Mucosa of descending colon (tissue), 3 donors: ENCODE measurements at regions not wholly inside any gene's neighbourhood (a gene's known extent, or its start where the extent isn't known, plus 50 kb on each side); places are given as distances from the start of the nearest gene placed in this dataset.
"Not testable (repeated sequence)": the region's sequence is repeated elsewhere in the genome, so short reads cannot be mapped to it uniquely, and the experiment has no call there.

Experiments used
- ATAC-seq: fragments of 200-7000 bp; cut with Tn5 transposase; one replicate; pipeline ENCODE4 v1.9.1; 2020; ENCODE audit warnings: mild to moderate bottlenecking, moderate library complexity
- DNase-seq, 3 donors: peaks; one replicate each; pipeline ENCODE4 v3.0.0-alpha.2; 2020
- H3K36me3 ChIP-seq: fragments of 200-600 bp; one replicate; pipeline ENCODE4 v1.8.0; 2021; ENCODE audit warnings: low read depth, mild to moderate bottlenecking
- H3K4me1 ChIP-seq: fragments of 200-600 bp; one replicate; pipeline ENCODE4 v1.8.0; 2021; ENCODE audit warnings: low read depth, mild to moderate bottlenecking
- H3K4me3 ChIP-seq: fragments of 200-600 bp; one replicate; pipeline ENCODE4 v1.8.0; 2021; ENCODE audit warnings: mild to moderate bottlenecking
- H3K9me3 ChIP-seq: fragments of 200-600 bp; one replicate; pipeline ENCODE4 v1.8.0; 2021; ENCODE audit warnings: mild to moderate bottlenecking
- CTCF ChIP-seq: fragments of 200-600 bp; IDR thresholded peaks from one replicate; pipeline ENCODE4 v1.8.0; 2022; ENCODE audit warnings: antibody characterized with exemption, mild to moderate bottlenecking
- intact Hi-C, 2 donors: fragments of 100-400 bp; cut with DNase I in 1 of 2; cut with micrococcal nuclease in 1 of 2; formaldehyde crosslinking; loops; one replicate each; pipeline versions ENCODE4 v1.11.0 to v1.11.1; 2022; cut with DNase I, micrococcal nuclease
- donor health status: DM: no; HTN: no; CAD: no; lungs with moderate emphysema.
- donor health status: DM: no; HTN: no; CAD: no.
- donor health status: DM: no; HTN: yes; CAD: no.

GRCh38 chr10:34895977-34896376 is 80.9 kb upstream of the PARD3 start:
- no peak for DNase-seq
- intact Hi-C loops, result no loop called here
- Histone ChIP-seq H3K9me3 (no peaks in the 10 kb centered on the region), H3K36me3 (no peaks in the 10 kb centered on the region), H3K4me3 (no peak overlapping the region), H3K4me1 (no peaks in the 10 kb centered on the region)
- no peak for TF ChIP-seq CTCF
- ATAC-seq, result no peak

- H3K9me3 ChIP-seq, intact Hi-C loops, DNase-seq, H3K4me3 ChIP-seq, H3K36me3 ChIP-seq, ATAC-seq, H3K4me1 ChIP-seq: not testable (repeated sequence)
These were observed 80.0 kb upstream of the PARD3 start for GRCh38 chr10:34895046-34895445.

GRCh38 chr10:34892521-34892920 is 77.4 kb upstream of the PARD3 start:
- DNase-seq, H3K4me3 ChIP-seq, H3K36me3 ChIP-seq, H3K9me3 ChIP-seq, intact Hi-C loops, ATAC-seq, H3K4me1 ChIP-seq: not testable (repeated sequence)

- H3K9me3 ChIP-seq, result no peaks in the 10 kb centered on the region
- no peak overlapping the region for H3K4me3 ChIP-seq
- no peak for DNase-seq
- no peak for TF ChIP-seq CTCF
- no peaks in the 10 kb centered on the region for H3K36me3 ChIP-seq
- ATAC-seq, result no peak
- H3K4me1 ChIP-seq, result no peaks in the 10 kb centered on the region
- intact Hi-C loops, result no loop called here
These were observed 75.8 kb upstream of the PARD3 start for GRCh38 chr10:34890939-34891338.

- Histone ChIP-seq H3K36me3 (no peaks in the 10 kb centered on the region), H3K4me1 (no peaks in the 10 kb centered on the region), H3K4me3 (no peak overlapping the region), H3K9me3 (no peaks in the 10 kb centered on the region)
- ATAC-seq (no peak), DNase-seq (no peak)
- no peak for TF ChIP-seq CTCF
- intact Hi-C loops, result no loop called here
These were observed 74.1 kb upstream of the PARD3 start for GRCh38 chr10:34889004-34889869.

- H3K36me3 ChIP-seq, result no peaks in the 10 kb centered on the region
- no peak overlapping the region for H3K4me3 ChIP-seq
- no peaks in the 10 kb centered on the region for H3K4me1 ChIP-seq
- ATAC-seq (no peak), DNase-seq (no peak)
- intact Hi-C loops, result no loop called here
- TF ChIP-seq CTCF, result no peak
- no peaks in the 10 kb centered on the region for H3K9me3 ChIP-seq
These were observed 72.0 kb upstream of the PARD3 start for GRCh38 chr10:34886906-34887642.
